SH-SY5Y (cell line): ENCODE measurements at regions not wholly inside any gene's neighbourhood (a gene's known extent, or its start where the extent isn't known, plus 50 kb on each side); places are given as distances from the start of the nearest gene placed in this dataset.

Source experiments
- GATA2 ChIP-seq: IDR thresholded peaks from 2 replicates; pipeline ENCODE4 v1.6.1; 2011; ENCODE audit warnings: mild to moderate bottlenecking, low read depth, low read length
- GATA3 ChIP-seq: IDR thresholded peaks from 2 replicates; pipeline ENCODE4 v1.6.1; 2011; ENCODE audit warnings: low read depth, mild to moderate bottlenecking, low read length, moderate library complexity

DNA sequence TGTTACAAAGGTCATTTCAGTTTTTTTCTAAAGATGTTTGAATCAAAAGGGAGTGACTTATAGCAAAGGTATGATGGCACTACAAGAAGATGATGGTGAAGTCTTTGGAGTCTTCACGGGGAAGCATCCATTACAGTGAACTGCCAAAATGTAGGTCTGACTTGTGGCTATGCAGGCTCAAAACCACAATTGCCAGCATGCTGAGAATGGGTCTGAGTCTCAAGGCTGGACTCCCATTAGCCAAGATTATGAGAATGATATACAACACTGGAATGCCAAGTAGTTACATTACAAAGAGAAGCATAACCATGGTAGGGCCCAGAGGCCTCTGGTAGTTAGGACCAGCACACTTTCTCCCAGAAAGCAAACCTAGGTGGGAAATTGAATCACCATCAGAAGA, 194.2 kb downstream of the MTHFS start:
- TF ChIP-seq GATA2 (no peak), GATA3 (no peak)
